Muscle layer of colon (tissue), 2 donors: ENCODE measurements at regions not wholly inside any gene's neighbourhood (a gene's known extent, or its start where the extent isn't known, plus 50 kb on each side); places are given as distances from the start of the nearest gene placed in this dataset.
"Not testable (repeated sequence)": the region's sequence is repeated elsewhere in the genome, so short reads cannot be mapped to it uniquely, and the experiment has no call there.

Experiments
- H3K27ac ChIP-seq: one replicate; pipeline ENCODE4 v1.7.0; 2013; ENCODE audit warnings: low read depth, mild to moderate bottlenecking, low read length, moderate library complexity
- H3K27me3 ChIP-seq, 2 donors: one replicate each; pipeline ENCODE4 v1.7.0; 2013; ENCODE audit warnings: low read length in 2 of 2, mild to moderate bottlenecking in 2 of 2; ENCODE audit not compliant: insufficient read depth in 2 of 2, control insufficient read depth in 1 of 2
- H3K36me3 ChIP-seq: one replicate; pipeline ENCODE4 v1.7.0; 2013; ENCODE audit warnings: mild to moderate bottlenecking, low read length; ENCODE audit not compliant: insufficient read depth
- H3K4me1 ChIP-seq: one replicate; pipeline ENCODE4 v1.7.0; 2013; ENCODE audit warnings: mild to moderate bottlenecking, low read length; ENCODE audit not compliant: insufficient read depth
- H3K4me3 ChIP-seq, 2 donors: one replicate each; pipeline ENCODE4 v1.7.0; 2013; ENCODE audit warnings: low read length in 2 of 2, low read depth in 1 of 2, mild to moderate bottlenecking in 1 of 2, moderate library complexity in 1 of 2
- H3K9ac ChIP-seq: one replicate; pipeline ENCODE4 v1.7.0; 2013; ENCODE audit warnings: low read length
- H3K9me3 ChIP-seq: one replicate; pipeline ENCODE4 v1.7.0; 2013; ENCODE audit warnings: mild to moderate bottlenecking, low read length
- donor health status: abdominal sarcoma.
- donor health status: Adenocarcinoma of cecum.

- no peak overlapping the region for H3K4me3 ChIP-seq
- H3K9me3 ChIP-seq = no peaks in the 10 kb centered on the region
- no peaks in the 10 kb centered on the region for H3K4me1 ChIP-seq
- no peaks in the 10 kb centered on the region for H3K36me3 ChIP-seq
- H3K9ac ChIP-seq = no peak overlapping the region
- no peak overlapping the region for H3K27ac ChIP-seq
- H3K27me3 ChIP-seq = no peaks in the 10 kb centered on the region
Measured at GRCh38 chr11:97516688-97517087, 1126.9 kb downstream of the JRKL start.

DNA sequence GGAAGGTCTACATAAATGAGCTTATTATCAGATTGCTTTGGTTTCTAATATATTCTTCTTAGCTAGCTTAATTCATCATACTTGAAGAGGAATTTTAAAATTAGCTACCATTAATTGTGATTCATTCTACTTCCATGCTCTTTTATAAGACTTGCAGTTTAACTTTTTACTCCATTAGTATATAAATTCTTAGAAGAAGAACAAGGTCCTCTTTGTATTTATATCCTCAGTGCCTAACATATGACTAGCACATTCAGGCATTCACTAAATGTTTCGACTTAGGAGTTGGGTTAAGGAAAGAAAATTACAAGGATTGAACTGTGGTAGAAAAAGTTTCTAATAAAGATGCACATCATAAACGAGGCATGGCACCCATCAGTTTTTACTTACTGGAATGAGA lies 1135.5 kb downstream of the JRKL start:
- Histone ChIP-seq H3K36me3 (no peaks in the 10 kb centered on the region), H3K4me1 (no peaks in the 10 kb centered on the region), H3K27ac (no peak overlapping the region), H3K9ac (no peak overlapping the region), H3K27me3 (no peaks in the 10 kb centered on the region), H3K9me3 (no peaks in the 10 kb centered on the region), H3K4me3 (no peak overlapping the region)

DNA sequence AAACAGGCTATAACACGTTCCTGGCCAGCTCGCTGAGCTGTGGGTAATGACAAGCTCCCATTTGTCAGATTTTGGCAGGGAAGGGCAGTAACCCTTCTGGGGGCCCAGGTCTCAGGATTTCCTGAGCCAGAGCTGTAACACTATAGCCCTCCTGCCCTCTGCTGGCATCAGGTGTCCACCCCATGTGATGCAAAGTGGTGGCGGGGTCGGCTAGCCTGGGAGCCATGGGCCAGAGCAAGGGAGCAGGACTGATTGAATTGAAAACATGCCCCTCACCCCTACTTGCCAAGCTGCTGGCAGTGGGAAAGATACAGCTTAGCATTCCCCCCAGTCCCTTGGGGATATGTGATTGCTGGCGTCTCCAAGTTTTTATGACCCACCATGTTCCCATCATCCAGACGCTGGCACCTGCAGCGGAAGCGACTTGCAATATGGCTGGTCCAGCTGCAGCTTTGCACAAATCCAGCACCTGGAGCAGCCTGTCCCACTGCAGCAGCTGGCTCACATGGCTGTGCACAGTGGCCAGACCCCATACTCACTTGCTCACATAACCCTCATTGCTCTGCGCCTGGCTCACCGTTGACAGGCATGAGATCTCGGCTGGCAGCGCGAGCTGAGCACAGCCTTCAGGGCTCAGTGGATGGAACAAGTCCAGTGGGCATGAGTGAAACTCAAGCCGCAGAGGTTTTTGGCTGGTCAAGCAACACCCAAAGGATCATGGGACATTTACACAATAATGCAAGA lies 1147.8 kb downstream of the JRKL start:
- Histone ChIP-seq H3K4me1 (no peaks in the 10 kb centered on the region), H3K36me3 (no peaks in the 10 kb centered on the region), H3K9ac (no peak overlapping the region), H3K9me3 (no peaks in the 10 kb centered on the region), H3K27me3 (no peaks in the 10 kb centered on the region), H3K27ac (no peak overlapping the region), H3K4me3 (no peak overlapping the region)

- H3K36me3 ChIP-seq = no peaks in the 10 kb centered on the region
- no peaks in the 10 kb centered on the region for H3K9me3 ChIP-seq
- no peak overlapping the region for H3K27ac ChIP-seq
- H3K27me3 ChIP-seq = no peaks in the 10 kb centered on the region
- no peaks in the 10 kb centered on the region for H3K4me1 ChIP-seq
- no peak overlapping the region for H3K4me3 ChIP-seq
- no peak overlapping the region for H3K9ac ChIP-seq
Measured at GRCh38 chr11:97544431-97544830, 1154.6 kb downstream of the JRKL start.

GRCh38 chr11:97548280-97548679 lies 1158.5 kb downstream of the JRKL start:
- H3K27me3 ChIP-seq = no peaks in the 10 kb centered on the region
- no peak overlapping the region for H3K4me3 ChIP-seq
- no peak overlapping the region for H3K9ac ChIP-seq
- H3K36me3 ChIP-seq = no peaks in the 10 kb centered on the region
- H3K9me3 ChIP-seq = no peaks in the 10 kb centered on the region
- no peak overlapping the region for H3K27ac ChIP-seq
- no peaks in the 10 kb centered on the region for H3K4me1 ChIP-seq

- H3K9ac ChIP-seq = no peak overlapping the region
- H3K9me3 ChIP-seq = no peaks in the 10 kb centered on the region
- no peak overlapping the region for H3K27ac ChIP-seq
- no peaks in the 10 kb centered on the region for H3K36me3 ChIP-seq
- H3K27me3 ChIP-seq = no peaks in the 10 kb centered on the region
- no peaks in the 10 kb centered on the region for H3K4me1 ChIP-seq
- H3K4me3 ChIP-seq = no peak overlapping the region
Measured at GRCh38 chr11:97557399-97557798, 1167.6 kb downstream of the JRKL start.

DNA sequence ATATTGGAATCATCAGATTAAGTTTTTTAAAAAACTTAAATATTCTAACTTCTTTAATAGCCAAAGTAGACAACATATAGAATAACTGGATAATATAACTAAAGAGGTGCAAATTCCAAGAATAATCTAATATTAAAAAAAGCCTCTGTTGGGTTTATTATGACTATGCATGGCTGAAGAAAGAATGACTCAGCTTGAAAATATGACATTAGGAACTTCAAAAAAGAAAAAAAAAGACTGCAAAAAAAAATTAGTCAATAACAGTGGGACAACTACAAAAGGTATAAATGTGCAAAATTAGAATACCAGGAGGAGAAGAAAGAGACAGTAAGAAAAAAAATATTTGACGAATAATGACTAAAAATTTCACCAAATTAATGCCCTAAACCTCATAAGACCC lies 1178.0 kb downstream of the JRKL start:
- no peaks in the 10 kb centered on the region for H3K4me1 ChIP-seq
- no peaks in the 10 kb centered on the region for H3K27me3 ChIP-seq
- no peaks in the 10 kb centered on the region for H3K36me3 ChIP-seq
- H3K9me3 ChIP-seq = no peaks in the 10 kb centered on the region
- no peak overlapping the region for H3K9ac ChIP-seq
- H3K27ac ChIP-seq = no peak overlapping the region
- H3K4me3 ChIP-seq = no peak overlapping the region

DNA sequence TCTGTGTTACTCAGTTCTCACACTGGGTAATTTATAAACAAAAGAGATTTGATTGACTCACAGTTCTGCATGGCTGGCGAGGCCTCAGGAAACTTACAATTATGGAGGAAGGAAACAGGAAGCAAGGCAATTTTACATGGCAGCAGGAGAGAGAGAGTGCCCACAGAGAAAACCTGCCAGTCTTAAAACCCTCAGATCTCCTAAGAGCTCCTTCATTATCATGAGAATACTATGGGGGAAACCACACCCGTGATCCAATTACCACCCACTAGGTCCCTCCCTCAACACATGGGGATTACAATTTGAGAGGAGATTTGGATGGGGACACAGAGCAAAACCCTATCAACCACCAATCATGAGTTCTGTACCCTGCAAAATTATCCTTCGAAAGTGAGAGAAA lies 1180.8 kb downstream of the JRKL start:
- Histone ChIP-seq H3K9ac (no peak overlapping the region), H3K36me3 (no peaks in the 10 kb centered on the region), H3K4me3 (no peak overlapping the region), H3K4me1 (no peaks in the 10 kb centered on the region), H3K27me3 (no peaks in the 10 kb centered on the region), H3K27ac (no peak overlapping the region), H3K9me3 (no peaks in the 10 kb centered on the region)

DNA sequence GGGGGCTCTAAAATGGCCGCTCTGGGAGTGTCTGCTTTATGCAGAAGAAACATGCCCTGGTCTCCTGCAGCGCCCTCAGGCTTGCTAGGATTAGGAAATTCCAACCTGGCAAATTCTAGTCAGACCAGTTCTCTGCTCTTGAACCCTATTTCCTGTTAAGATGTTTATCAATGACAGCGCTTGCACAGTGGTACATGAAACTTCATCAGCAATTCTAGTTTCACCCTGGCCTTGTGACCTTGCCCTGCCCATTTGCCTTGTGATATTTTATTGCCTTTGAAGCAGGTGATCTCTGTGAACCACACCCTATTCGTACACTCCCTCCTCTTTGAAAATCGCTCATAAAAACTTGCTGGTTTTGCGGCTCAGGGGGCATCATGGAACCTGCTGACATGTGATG lies 1184.0 kb downstream of the JRKL start:
- not testable (repeated sequence) for H3K9me3 ChIP-seq, H3K4me3 ChIP-seq, H3K4me1 ChIP-seq, H3K9ac ChIP-seq, H3K27me3 ChIP-seq, H3K27ac ChIP-seq, H3K36me3 ChIP-seq

DNA sequence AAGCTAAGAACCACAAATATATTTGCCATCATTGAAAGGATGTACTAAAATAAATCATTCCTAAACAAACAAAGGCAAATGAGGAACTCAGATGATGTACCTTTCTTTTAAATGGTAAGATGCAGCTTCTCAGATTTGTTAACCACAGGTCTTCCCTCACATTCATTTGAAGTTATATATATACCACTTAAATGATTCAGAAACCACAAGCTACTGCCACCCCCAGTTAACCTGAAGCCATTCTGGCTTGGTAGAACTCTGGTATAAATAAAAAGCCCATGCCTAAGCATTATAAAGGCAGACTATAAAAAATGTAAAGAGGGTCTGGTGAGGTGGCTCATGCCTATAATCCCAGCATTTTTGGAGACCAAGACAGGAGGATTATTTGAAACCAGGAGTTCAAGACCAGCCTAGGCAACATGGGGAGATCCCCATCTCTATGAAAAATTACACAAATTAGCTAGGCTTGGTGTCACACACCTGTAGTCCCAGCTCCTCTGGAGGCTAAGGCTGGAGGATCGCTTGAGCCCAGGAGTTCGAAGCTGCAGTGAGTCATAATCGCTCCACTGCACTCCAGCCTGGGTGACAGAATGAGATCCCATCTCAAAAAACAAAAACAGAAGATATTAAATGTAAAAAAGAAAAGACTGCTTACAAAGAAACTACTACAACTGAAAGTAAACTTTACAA lies 1185.3 kb downstream of the JRKL start:
- Histone ChIP-seq H3K27me3 (no peaks in the 10 kb centered on the region), H3K36me3 (no peaks in the 10 kb centered on the region), H3K9me3 (no peaks in the 10 kb centered on the region), H3K9ac (no peak overlapping the region), H3K4me3 (no peak overlapping the region), H3K4me1 (no peaks in the 10 kb centered on the region), H3K27ac (no peak overlapping the region)

- Histone ChIP-seq H3K27me3 (no peaks in the 10 kb centered on the region), H3K4me3 (no peak overlapping the region), H3K4me1 (no peaks in the 10 kb centered on the region), H3K36me3 (no peaks in the 10 kb centered on the region), H3K9ac (no peak overlapping the region), H3K9me3 (no peaks in the 10 kb centered on the region), H3K27ac (no peak overlapping the region)
Measured at GRCh38 chr11:97607291-97608000, 1217.6 kb downstream of the JRKL start.
